ENCODE measurements at regions not wholly inside any gene's neighbourhood (a gene's known extent, or its start where the extent isn't known, plus 50 kb on each side); places are given as distances from the start of the nearest gene placed in this dataset.

DNA sequence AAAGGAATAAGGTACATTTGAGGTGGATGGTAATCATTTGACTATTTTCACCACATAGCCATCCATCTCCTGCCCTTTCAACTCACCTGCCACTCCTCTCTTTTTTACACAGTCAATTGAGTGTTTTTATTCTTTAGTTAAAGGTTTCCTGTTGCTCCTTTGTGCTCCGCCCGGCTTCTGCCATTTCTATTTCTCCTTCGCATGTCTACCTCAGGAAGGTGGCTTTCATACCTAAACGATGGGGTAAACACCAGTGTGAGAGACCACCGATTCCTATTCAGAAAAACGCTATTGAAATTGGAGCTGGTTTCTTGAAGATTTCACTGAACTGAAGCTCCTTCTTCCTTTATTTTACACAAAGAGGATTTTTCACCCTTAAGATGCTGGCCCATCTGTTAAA is 1628.0 kb upstream of the PIK3C3 start:
- no peak overlapping the region for H3K27ac ChIP-seq
- H3K4me3 ChIP-seq, result no peak overlapping the region
- no peaks in the 10 kb centered on the region for H3K27me3 ChIP-seq
- H3K9me3 ChIP-seq, result peaks cover 0 to 27% (median 4%) of the 10 kb centered on the region in 12 donors
- TF ChIP-seq, protein P1, sequence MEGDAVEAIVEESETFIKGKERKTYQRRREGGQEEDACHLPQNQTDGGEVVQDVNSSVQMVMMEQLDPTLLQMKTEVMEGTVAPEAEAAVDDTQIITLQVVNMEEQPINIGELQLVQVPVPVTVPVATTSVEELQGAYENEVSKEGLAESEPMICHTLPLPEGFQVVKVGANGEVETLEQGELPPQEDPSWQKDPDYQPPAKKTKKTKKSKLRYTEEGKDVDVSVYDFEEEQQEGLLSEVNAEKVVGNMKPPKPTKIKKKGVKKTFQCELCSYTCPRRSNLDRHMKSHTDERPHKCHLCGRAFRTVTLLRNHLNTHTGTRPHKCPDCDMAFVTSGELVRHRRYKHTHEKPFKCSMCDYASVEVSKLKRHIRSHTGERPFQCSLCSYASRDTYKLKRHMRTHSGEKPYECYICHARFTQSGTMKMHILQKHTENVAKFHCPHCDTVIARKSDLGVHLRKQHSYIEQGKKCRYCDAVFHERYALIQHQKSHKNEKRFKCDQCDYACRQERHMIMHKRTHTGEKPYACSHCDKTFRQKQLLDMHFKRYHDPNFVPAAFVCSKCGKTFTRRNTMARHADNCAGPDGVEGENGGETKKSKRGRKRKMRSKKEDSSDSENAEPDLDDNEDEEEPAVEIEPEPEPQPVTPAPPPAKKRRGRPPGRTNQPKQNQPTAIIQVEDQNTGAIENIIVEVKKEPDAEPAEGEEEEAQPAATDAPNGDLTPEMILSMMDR (IDR thresholded peaks at IDR 0.05), result no peak
- no peak for TF ChIP-seq POLR2A (IDR thresholded peaks at IDR 0.05)
- WGBS, 4 donors, result 64 to 71% (median 67%) methylated on average over 6 of the region's 6 CpGs
- no peaks in the 10 kb centered on the region for H3K36me3 ChIP-seq
- no peaks in the 10 kb centered on the region for H3K4me1 ChIP-seq
- DNase-seq, result no peak
- intact Hi-C loops (cut with DNase I), result no loop called here
- no peak for ATAC-seq

- DNase-seq (no peak), ATAC-seq (no peak)
- Histone ChIP-seq H3K36me3 (no peaks in the 10 kb centered on the region), H3K27ac (no peak overlapping the region), H3K4me3 (no peak overlapping the region), H3K9me3 (peaks cover 0 to 18% (median 0%) of the 10 kb centered on the region in 12 donors), H3K4me1 (no peaks in the 10 kb centered on the region), H3K27me3 (no peaks in the 10 kb centered on the region)
- TF ChIP-seq POLR2A (IDR thresholded peaks at IDR 0.05), result no peak
- TF ChIP-seq, protein P1 (IDR thresholded peaks at IDR 0.05), result no peak
- intact Hi-C loops (cut with DNase I), result no loop called here
- 80 to 88% (median 84%) methylated on average over 1 of the region's 1 CpG for WGBS, 4 donors
These were observed 1629.0 kb upstream of the PIK3C3 start for GRCh38 chr18:40325988-40326387.

DNA sequence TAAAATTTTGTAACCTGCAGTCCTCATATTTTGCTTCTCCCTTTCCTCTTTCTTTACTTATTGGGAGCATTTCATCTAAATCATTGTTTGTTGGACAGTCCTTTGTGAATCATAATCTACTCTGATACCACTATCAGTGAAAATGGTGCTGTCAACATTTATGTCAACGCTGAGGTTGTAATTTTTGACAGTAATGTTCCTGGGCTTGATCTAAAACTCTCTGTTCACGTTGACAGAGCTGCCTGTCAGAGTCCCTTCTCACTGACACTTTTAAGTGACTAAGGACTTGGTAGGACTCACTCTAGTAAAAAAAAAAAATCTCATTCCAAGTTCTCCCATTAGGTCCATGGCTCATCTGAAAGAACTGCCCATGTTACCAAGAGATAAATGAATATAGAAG is 1640.8 kb upstream of the PIK3C3 start:
- WGBS, 4 donors, result 15 to 29% (median 19%) methylated on average over 2 of the region's 2 CpGs
- H3K9me3 ChIP-seq, result no peaks in the 10 kb centered on the region
- H3K4me1 ChIP-seq, result no peaks in the 10 kb centered on the region
- intact Hi-C loops (cut with DNase I), result no loop called here
- no peaks in the 10 kb centered on the region for H3K36me3 ChIP-seq
- no peak overlapping the region for H3K4me3 ChIP-seq
- ATAC-seq, result no peak
- TF ChIP-seq, protein P1 (IDR thresholded peaks at IDR 0.05), result no peak
- no peak for TF ChIP-seq POLR2A (IDR thresholded peaks at IDR 0.05)
- no peak for DNase-seq
- H3K27ac ChIP-seq, result no peak overlapping the region
- no peaks in the 10 kb centered on the region for H3K27me3 ChIP-seq

DNA sequence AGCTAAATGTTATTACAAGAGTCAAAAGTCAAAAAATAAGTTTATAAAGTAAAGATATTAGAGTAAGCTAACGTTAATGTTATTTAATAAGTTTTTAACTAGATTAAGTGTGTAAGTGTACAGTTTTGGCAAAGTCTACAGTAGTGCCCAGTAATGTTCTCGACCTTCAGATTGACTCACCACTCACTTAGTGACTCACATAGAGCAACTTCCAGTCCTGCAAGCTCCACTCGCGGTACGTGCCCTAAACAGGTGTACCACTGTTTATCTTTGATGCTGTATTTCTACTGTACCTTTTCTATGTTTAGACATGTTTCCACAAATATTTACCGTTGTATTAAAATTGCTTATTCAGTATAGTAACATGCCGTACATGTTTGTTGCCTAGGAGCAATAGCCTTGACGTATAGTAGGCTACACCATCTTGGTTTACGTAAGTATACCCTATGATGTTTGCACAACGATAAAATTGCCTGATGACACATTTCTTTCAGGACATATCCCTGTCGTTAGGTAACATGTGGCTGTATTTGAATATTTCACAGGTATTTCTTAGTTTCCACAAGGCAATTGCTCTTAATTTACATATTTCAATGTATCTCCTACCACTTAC is 1641.9 kb upstream of the PIK3C3 start:
- WGBS, 4 donors, result 86 to 90% (median 87%) methylated on average over 11 of the region's 11 CpGs
- intact Hi-C loops (cut with DNase I), result no loop called here

More for the DNA sequence above, 1641.9 kb upstream of the PIK3C3 start:
- Histone ChIP-seq H3K27me3 (no peaks in the 10 kb centered on the region), H3K27ac (no peak overlapping the region), H3K4me3 (no peak overlapping the region), H3K9me3 (no peaks in the 10 kb centered on the region), H3K4me1 (no peaks in the 10 kb centered on the region), H3K36me3 (no peaks in the 10 kb centered on the region)
- TF ChIP-seq, protein P1 (IDR thresholded peaks at IDR 0.05), result no peak
- TF ChIP-seq POLR2A (IDR thresholded peaks at IDR 0.05), result no peak
- no peak for DNase-seq
- no peak for ATAC-seq
